D721Med (cell line): ENCODE measurements at regions not wholly inside any gene's neighbourhood (a gene's known extent, or its start where the extent isn't known, plus 50 kb on each side); places are given as distances from the start of the nearest gene placed in this dataset.
A peak's percentile ranks its signal among the peaks of the same experiment; 100 is the strongest.

ENCODE experiments used
- DNase-seq: peaks from one replicate; pipeline ENCODE4 v3.0.0; 2011; ENCODE audit warnings: low spot score; ENCODE audit not compliant: insufficient read length
- FAIRE-seq: peaks from 2 replicates; lab custom pipeline; 2011; peaks lifted over from hg19 to GRCh38; lab: Jason Lieb, UNC
- TF ChIP-seq, protein P1 (sequence below): IDR thresholded peaks from 2 replicates; pipeline ENCODE4 v1.5.1; 2012; ENCODE audit warnings: mild to moderate bottlenecking, control low read depth; ENCODE audit not compliant: insufficient read depth; ENCODE audit errors: missing control alignments

- DNase-seq (no peak), FAIRE-seq (no peak)
- TF ChIP-seq, protein P1, sequence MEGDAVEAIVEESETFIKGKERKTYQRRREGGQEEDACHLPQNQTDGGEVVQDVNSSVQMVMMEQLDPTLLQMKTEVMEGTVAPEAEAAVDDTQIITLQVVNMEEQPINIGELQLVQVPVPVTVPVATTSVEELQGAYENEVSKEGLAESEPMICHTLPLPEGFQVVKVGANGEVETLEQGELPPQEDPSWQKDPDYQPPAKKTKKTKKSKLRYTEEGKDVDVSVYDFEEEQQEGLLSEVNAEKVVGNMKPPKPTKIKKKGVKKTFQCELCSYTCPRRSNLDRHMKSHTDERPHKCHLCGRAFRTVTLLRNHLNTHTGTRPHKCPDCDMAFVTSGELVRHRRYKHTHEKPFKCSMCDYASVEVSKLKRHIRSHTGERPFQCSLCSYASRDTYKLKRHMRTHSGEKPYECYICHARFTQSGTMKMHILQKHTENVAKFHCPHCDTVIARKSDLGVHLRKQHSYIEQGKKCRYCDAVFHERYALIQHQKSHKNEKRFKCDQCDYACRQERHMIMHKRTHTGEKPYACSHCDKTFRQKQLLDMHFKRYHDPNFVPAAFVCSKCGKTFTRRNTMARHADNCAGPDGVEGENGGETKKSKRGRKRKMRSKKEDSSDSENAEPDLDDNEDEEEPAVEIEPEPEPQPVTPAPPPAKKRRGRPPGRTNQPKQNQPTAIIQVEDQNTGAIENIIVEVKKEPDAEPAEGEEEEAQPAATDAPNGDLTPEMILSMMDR = no peak
Observed at GRCh38 chr9:13863112-13863511, 450.8 kb downstream of the NFIB start.

GRCh38 chr9:13862654-13863053 lies 451.3 kb downstream of the NFIB start:
- no peak for FAIRE-seq
- TF ChIP-seq, protein P1 = no peak
- no peak for DNase-seq

DNA sequence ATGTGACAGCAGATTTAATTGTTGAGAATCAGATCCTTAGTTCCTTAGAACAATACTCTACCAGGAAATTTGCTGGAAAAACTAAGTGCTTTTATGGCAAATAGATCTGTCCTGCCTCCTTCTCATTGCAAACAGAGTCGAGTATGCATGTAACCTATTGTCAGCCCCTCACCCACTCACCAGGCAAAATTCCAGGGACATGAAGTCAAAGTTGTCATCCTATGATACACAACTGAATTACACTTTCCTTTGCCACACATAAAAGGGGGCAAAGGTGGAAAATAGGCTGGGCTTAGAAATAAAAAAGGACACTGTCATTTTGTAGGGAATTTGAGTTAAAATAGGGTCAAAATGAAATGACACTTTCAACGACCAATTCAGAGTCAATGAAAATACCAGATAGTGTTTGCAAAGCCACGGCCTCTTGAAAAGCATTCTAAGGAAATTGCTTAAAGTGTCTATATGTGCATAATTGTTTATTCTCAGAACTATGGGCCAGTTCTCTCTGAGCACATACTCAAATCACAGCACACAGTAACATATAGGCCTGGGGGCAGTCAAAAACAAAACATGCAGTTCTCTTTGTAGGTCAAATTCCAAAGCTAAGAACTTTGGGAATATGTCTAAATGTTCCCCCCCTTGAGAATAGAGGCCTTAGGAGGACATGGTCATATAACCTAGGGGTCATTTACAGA lies 452.8 kb downstream of the NFIB start:
- no peak for FAIRE-seq
- no peak for DNase-seq
- TF ChIP-seq, protein P1 = no peak

DNA sequence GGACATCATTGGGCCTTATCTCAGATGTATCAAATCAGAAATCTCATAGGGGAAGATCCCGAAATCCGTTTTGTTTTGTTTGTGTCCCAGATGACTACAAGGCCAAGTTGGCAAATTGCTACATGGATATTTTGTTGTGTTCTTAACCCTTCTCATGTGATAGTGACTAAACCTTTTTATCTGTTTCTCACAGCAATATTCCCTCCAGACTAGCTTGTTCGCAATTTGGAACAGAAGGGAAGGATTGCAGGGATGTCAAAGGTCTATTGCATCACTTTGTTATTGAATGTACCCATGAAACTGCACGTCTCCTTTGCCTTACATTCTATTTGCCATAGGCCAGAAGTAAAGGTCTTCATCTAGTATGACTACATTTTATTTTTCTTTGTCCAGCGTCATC lies 453.9 kb downstream of the NFIB start:
- TF ChIP-seq, protein P1 = no peak
- FAIRE-seq (no peak), DNase-seq (no peak)

- FAIRE-seq (no peak), DNase-seq (no peak)
- TF ChIP-seq, protein P1 = no peak
Observed at GRCh38 chr9:13857521-13857920, 456.4 kb downstream of the NFIB start.

DNA sequence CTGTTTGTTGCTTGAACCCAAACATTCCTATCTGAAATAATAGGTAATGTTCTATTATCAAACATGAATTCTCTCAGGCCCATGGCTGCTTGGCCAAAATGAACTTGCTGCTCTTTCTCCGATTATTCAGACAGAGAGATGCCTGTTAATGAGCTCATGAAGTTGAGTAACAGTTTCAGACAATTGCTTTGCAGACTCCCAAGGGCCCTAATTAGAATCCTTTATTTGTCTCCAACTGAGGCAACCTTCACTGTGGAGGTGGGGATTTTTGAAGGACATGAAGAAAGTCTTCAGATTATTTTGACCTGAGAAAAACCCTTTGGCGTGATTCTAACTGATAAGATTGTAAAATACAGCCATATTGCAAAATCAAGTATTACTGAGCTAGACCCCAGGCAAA lies 466.7 kb downstream of the NFIB start:
- TF ChIP-seq, protein P1 = no peak
- DNase-seq = no peak
- no peak for FAIRE-seq

DNA sequence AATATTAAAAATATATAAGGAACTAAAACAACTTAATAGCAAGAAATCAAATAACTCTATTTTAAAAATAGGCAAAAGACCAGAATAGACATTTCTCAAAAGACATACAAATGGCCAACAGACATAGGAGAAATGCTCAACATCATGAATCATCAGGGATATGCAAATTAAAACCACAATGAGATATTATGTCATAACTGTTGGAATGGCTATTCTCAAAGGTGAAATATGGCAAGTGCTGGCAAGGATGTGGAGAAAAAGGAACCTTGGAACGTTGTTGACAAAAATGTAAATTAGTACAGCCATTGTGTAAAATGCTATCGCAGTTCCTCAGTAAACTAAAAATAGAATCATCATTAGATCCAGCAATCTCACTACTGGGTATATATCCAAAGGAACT lies 468.5 kb downstream of the NFIB start:
- DNase-seq = no peak
- TF ChIP-seq, protein P1 = no peak
- peak; percentile 63 for FAIRE-seq
